PC-3 (cell line): ENCODE measurements at regions not wholly inside any gene's neighbourhood (a gene's known extent, or its start where the extent isn't known, plus 50 kb on each side); places are given as distances from the start of the nearest gene placed in this dataset.

Experiments used
- ATAC-seq: fragments of 200-7000 bp; cut with Tn5 transposase; 2 replicates; pipeline ENCODE4 v1.9.1; 2020; ENCODE audit warnings: mild to moderate bottlenecking, moderate library complexity
- BruUV-seq: library from RNA; stranded (reverse); fragments of 400-500 nt; replicated peaks from 2 replicates; lab custom pipeline; 2021; lab: Mats Ljungman, UMichigan
- CTCF ChIA-PET: fragments of 300-600 bp; sonication (Branson Sonifier 250); formaldehyde crosslinking; loops from one replicate; lab custom pipeline; 2022; ENCODE audit warnings: antibody characterized with exemption; lab: Charles Lee
- POLR2A ChIA-PET: fragments of 300-600 bp; sonication (Branson Sonifier 250); formaldehyde crosslinking; loops from one replicate; lab custom pipeline; 2022; ENCODE audit warnings: antibody characterized with exemption; ENCODE audit not compliant: unreplicated experiment; lab: Charles Lee
- DNase-seq: peaks from one replicate; pipeline ENCODE4 v3.0.0-alpha.2; 2015
- H2AFZ ChIP-seq: fragments of 300-600 bp; sonication (generic); 2 replicates; pipeline ENCODE4 v1.6.0; 2016; ENCODE audit warnings: antibody characterized with exemption, low read length
- H3F3A ChIP-seq: fragments of 300-600 bp; sonication (generic); one replicate; pipeline ENCODE4 v1.6.0; 2017; ENCODE audit warnings: antibody characterized with exemption, low read length, control low read depth, mild to moderate bottlenecking; ENCODE audit not compliant: unreplicated experiment
- H3K27ac ChIP-seq: fragments of 300-600 bp; sonication (generic); 2 replicates; pipeline ENCODE4 v1.5.1; 2016; ENCODE audit warnings: mild to moderate bottlenecking, low read length
- H3K27me3 ChIP-seq: fragments of 300-600 bp; sonication (generic); 2 replicates; pipeline ENCODE4 v1.6.1; 2016; ENCODE audit warnings: low read length, mixed read lengths
- H3K36me3 ChIP-seq: fragments of 300-600 bp; sonication (generic); 2 replicates; pipeline ENCODE4 v1.6.1; 2016; ENCODE audit warnings: low read depth, mixed run types, low read length, mixed read lengths
- H3K4me1 ChIP-seq: fragments of 300-600 bp; sonication (generic); 2 replicates; pipeline ENCODE4 v1.5.1; 2016; ENCODE audit warnings: low read length; ENCODE audit not compliant: insufficient read depth
- H3K4me2 ChIP-seq: fragments of 300-600 bp; sonication (generic); 2 replicates; pipeline ENCODE4 v1.6.0; 2016; ENCODE audit warnings: low read length
- H3K4me3 ChIP-seq: fragments of 300-600 bp; sonication (generic); 2 replicates; pipeline ENCODE4 v1.5.1; 2016; ENCODE audit warnings: mild to moderate bottlenecking, low read length, mixed read lengths
- H3K79me2 ChIP-seq: fragments of 300-600 bp; sonication (generic); 2 replicates; pipeline ENCODE4 v1.6.1; 2017; ENCODE audit warnings: low read length, mixed read lengths
- H3K9ac ChIP-seq: fragments of 300-600 bp; sonication (generic); 2 replicates; pipeline ENCODE4 v1.6.0; 2016; ENCODE audit warnings: mild to moderate bottlenecking, low read length
- H3K9me2 ChIP-seq: fragments of 300-600 bp; sonication (generic); replicated peaks from 2 replicates; pipeline ENCODE4 v1.6.1; 2016; ENCODE audit warnings: mixed run types, low read length, mixed read lengths
- H3K9me3 ChIP-seq: fragments of 300-600 bp; sonication (generic); 2 replicates; pipeline ENCODE4 v1.6.1; 2016; ENCODE audit warnings: low read length, mixed read lengths
- H4K20me1 ChIP-seq: fragments of 300-600 bp; sonication (generic); 2 replicates; pipeline ENCODE4 v1.6.1; 2016; ENCODE audit warnings: low read length, mixed read lengths
- EZH2 ChIP-seq: fragments of 300-600 bp; sonication (generic); IDR thresholded peaks from one replicate; pipeline ENCODE4 v1.6.1; 2017; ENCODE audit warnings: antibody characterized with exemption, mild to moderate bottlenecking, low read length; ENCODE audit not compliant: unreplicated experiment
- EZH2phosphoT487 ChIP-seq: fragments of 300-600 bp; sonication (generic); IDR thresholded peaks from 2 replicates; pipeline ENCODE4 v1.6.1; 2018; ENCODE audit warnings: mild to moderate bottlenecking, antibody characterized with exemption, low read length, borderline replicate concordance
- intact Hi-C: fragments of 100-400 bp; cut with micrococcal nuclease; formaldehyde crosslinking; loops from 2 replicates; pipeline ENCODE4 v1.9.0; 2023
- TF ChIP-seq, protein P1 (sequence below): fragments of 300-600 bp; sonication (generic); conservative IDR thresholded peaks from 2 replicates; pipeline ENCODE4 v1.5.1; 2017; ENCODE audit warnings: antibody characterized with exemption, low read depth, mild to moderate bottlenecking, low read length

DNA sequence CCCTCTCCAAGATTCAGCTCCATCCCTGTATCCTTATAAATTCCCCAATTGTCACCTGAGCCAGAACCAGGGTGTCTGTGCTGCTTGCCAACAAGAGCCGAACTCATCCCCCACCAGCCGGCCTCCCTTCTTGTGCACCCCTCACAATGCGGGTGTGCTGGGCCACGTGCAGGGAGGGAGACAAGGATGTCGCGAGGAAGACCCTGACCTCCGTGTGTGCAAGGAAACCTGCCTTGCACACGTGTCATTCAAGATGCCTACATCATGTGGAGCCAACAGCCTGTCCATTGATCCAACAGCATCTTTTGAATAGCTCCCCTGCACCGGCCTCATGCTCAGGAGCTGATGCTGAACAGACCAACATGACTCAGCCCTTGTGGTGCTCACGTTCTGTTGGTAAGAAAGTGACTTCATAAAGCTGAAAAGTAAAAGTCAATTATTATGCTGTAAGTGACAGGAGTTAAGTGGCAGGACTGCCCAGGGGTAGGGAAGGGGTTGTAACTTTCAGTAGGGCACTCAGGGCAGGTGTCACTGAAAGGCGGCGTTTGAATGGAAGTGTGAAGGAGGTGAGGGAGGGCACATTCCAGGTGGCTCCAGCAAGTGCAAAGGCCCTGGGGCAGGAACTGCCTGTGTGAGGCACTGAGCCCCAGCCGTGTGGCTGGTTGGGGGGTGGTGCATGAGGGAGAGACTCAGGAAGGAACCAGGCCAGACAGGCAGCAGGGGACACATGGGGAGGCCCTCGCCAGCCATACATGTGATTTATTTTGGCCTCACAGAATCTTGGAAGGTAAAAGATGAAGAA, 302.2 kb downstream of the FOXL1 start:
- Histone ChIP-seq H4K20me1 (no peaks in the 10 kb centered on the region), H2AFZ (no peak overlapping the region), H3K4me2 (no peak overlapping the region), H3K9me3 (no peaks in the 10 kb centered on the region), H3K27me3 (no peaks in the 10 kb centered on the region), H3F3A (no peaks in the 10 kb centered on the region), H3K9me2 (no peaks in the 10 kb centered on the region), H3K4me3 (no peak overlapping the region), H3K27ac (no peak overlapping the region), H3K9ac (no peak overlapping the region), H3K4me1 (peaks cover 7% of the 10 kb centered on the region; the same call in 1 of the 2 replicates), H3K79me2 (no peaks in the 10 kb centered on the region), H3K36me3 (no peaks in the 10 kb centered on the region)
- intact Hi-C loops = no loop called here
- BruUV-seq = no TSS peak
- ChIA-PET POLR2A (no interaction called here), CTCF (no interaction called here)
- ATAC-seq (no peak), DNase-seq (no peak)
- TF ChIP-seq, protein P1, sequence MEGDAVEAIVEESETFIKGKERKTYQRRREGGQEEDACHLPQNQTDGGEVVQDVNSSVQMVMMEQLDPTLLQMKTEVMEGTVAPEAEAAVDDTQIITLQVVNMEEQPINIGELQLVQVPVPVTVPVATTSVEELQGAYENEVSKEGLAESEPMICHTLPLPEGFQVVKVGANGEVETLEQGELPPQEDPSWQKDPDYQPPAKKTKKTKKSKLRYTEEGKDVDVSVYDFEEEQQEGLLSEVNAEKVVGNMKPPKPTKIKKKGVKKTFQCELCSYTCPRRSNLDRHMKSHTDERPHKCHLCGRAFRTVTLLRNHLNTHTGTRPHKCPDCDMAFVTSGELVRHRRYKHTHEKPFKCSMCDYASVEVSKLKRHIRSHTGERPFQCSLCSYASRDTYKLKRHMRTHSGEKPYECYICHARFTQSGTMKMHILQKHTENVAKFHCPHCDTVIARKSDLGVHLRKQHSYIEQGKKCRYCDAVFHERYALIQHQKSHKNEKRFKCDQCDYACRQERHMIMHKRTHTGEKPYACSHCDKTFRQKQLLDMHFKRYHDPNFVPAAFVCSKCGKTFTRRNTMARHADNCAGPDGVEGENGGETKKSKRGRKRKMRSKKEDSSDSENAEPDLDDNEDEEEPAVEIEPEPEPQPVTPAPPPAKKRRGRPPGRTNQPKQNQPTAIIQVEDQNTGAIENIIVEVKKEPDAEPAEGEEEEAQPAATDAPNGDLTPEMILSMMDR = no peak
- no peak for TF ChIP-seq EZH2phosphoT487
- TF ChIP-seq EZH2 = no peak

DNA sequence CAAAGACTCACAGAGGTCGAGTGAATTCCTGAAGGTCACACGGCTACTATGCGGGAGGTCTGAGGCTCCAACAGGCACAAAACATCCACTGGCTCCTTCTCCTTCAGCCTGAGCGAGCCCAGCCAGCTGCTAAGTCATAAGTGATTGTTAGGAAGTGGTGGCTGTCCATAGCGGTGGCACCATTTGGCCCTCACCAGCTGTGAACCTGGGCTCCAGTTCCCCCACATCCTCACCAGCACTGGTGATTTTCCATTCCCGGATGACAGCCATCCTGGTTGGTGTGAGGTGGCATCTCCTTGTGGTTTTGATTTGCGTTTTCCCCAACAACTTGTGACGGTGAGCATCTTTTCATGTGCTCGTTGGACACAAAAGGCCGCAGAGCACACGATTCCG, 302.8 kb downstream of the FOXL1 start:
- POLR2A ChIA-PET = no interaction called here

More for the DNA sequence above, 302.8 kb downstream of the FOXL1 start:
- H3K9me3 ChIP-seq = no peaks in the 10 kb centered on the region
- no peak overlapping the region for H3K27ac ChIP-seq
- H3K27me3 ChIP-seq = no peaks in the 10 kb centered on the region
- no peak overlapping the region for H2AFZ ChIP-seq
- no peak for TF ChIP-seq EZH2
- TF ChIP-seq, protein P1 = no peak
- no peak for TF ChIP-seq EZH2phosphoT487
- H3K9ac ChIP-seq = no peak overlapping the region
- no peaks in the 10 kb centered on the region for H3K36me3 ChIP-seq
- no peaks in the 10 kb centered on the region for H3K79me2 ChIP-seq
- H3K9me2 ChIP-seq = no peaks in the 10 kb centered on the region
- no TSS peak for BruUV-seq
- no peak overlapping the region for H3K4me3 ChIP-seq
- ATAC-seq (no peak), DNase-seq (no peak)
- no peak overlapping the region for H3K4me2 ChIP-seq
- CTCF ChIA-PET = no interaction called here
- H3K4me1 ChIP-seq = peaks cover 7% of the 10 kb centered on the region; the same call in 1 of the 2 replicates
- H4K20me1 ChIP-seq = no peaks in the 10 kb centered on the region
- intact Hi-C loops = no loop called here
- no peaks in the 10 kb centered on the region for H3F3A ChIP-seq
